GM18505 (cell line): ENCODE measurements at regions not wholly inside any gene's neighbourhood (a gene's known extent, or its start where the extent isn't known, plus 50 kb on each side); places are given as distances from the start of the nearest gene placed in this dataset.

Source experiments
- ATAC-seq: cut with Tn5 transposase; IDR thresholded peaks from one replicate; pipeline ENCODE4 v1.9.1; 2021; ENCODE audit not compliant: unreplicated experiment
- POLR2A ChIP-seq: IDR thresholded peaks from 4 replicates; pipeline ENCODE4 v1.6.1; 2011; ENCODE audit warnings: borderline replicate concordance; ENCODE audit not compliant: insufficient read depth, insufficient read length; ENCODE audit errors: extremely low read depth

- no peak for TF ChIP-seq POLR2A
These were observed 74.1 kb upstream of the CADM1 start for GRCh38 chr11:115578275-115578674.

GRCh38 chr11:115577701-115578100, 73.5 kb upstream of the CADM1 start:
- TF ChIP-seq POLR2A, result no peak
- no peak for ATAC-seq

More at GRCh38 chr11:115578275-115578674, 74.1 kb upstream of the CADM1 start:
- ATAC-seq, result no peak

- TF ChIP-seq POLR2A, result no peak
- no peak for ATAC-seq
These were observed 72.6 kb upstream of the CADM1 start for GRCh38 chr11:115576606-115577380.

GRCh38 chr11:115572551-115572950, 68.3 kb upstream of the CADM1 start:
- TF ChIP-seq POLR2A, result no peak
- no peak for ATAC-seq

- TF ChIP-seq POLR2A, result no peak
- ATAC-seq, result no peak
These were observed 62.1 kb upstream of the CADM1 start for GRCh38 chr11:115566180-115566764.

- no peak for ATAC-seq
- no peak for TF ChIP-seq POLR2A
These were observed 60.6 kb upstream of the CADM1 start for GRCh38 chr11:115564851-115565250.

GRCh38 chr11:115561116-115561515, 56.9 kb upstream of the CADM1 start:
- ATAC-seq, result no peak
- TF ChIP-seq POLR2A, result no peak

- no peak for ATAC-seq
- no peak for TF ChIP-seq POLR2A
These were observed 54.4 kb upstream of the CADM1 start for GRCh38 chr11:115558635-115559034.

GRCh38 chr11:115557681-115558080, 53.5 kb upstream of the CADM1 start:
- ATAC-seq, result no peak
- TF ChIP-seq POLR2A, result no peak

- no peak for ATAC-seq
- no peak for TF ChIP-seq POLR2A
These were observed 52.8 kb upstream of the CADM1 start for GRCh38 chr11:115556984-115557383.

- no peak for ATAC-seq
- no peak for TF ChIP-seq POLR2A
These were observed 51.3 kb upstream of the CADM1 start for GRCh38 chr11:115555336-115556090.
